ENCODE measurements at regions not wholly inside any gene's neighbourhood (a gene's known extent, or its start where the extent isn't known, plus 50 kb on each side); places are given as distances from the start of the nearest gene placed in this dataset.
"Not testable (repeated sequence)": the region's sequence is repeated elsewhere in the genome, so short reads cannot be mapped to it uniquely, and the experiment has no call there.

- no peak overlapping the region for H3K4me3 ChIP-seq (ENCODE audit: insufficient read depth, low read depth, low read length)
- H3K9me3 ChIP-seq (ENCODE audit: control insufficient read depth, low read length), result no peaks in the 10 kb centered on the region
- H3K36me3 ChIP-seq (ENCODE audit: control insufficient read depth, insufficient read depth, low read length), result no peaks in the 10 kb centered on the region
- H3K27ac ChIP-seq (ENCODE audit: insufficient read depth, low read depth, low read length, poor library complexity, severe bottlenecking), result no peak overlapping the region
- H3K27me3 ChIP-seq (ENCODE audit: control insufficient read depth, insufficient read depth, low read length, poor library complexity, severe bottlenecking), result no peaks in the 10 kb centered on the region
- H3K4me1 ChIP-seq (ENCODE audit: control insufficient read depth, insufficient read depth, low read length), result no peaks in the 10 kb centered on the region
- WGBS, 2 experiments, result 91 to 95% methylated on average over 4 of the region's 4 CpGs
These were observed 587.6 kb downstream of the DSC3 start for GRCh38 chr18:30454920-30455319.

- Histone ChIP-seq H3K4me1 (ENCODE audit: control insufficient read depth, insufficient read depth, low read length) (no peaks in the 10 kb centered on the region), H3K36me3 (ENCODE audit: control insufficient read depth, insufficient read depth, low read length) (no peaks in the 10 kb centered on the region), H3K27ac (ENCODE audit: insufficient read depth, low read depth, low read length, poor library complexity, severe bottlenecking) (no peak overlapping the region), H3K4me3 (ENCODE audit: insufficient read depth, low read depth, low read length) (no peak overlapping the region), H3K9me3 (ENCODE audit: control insufficient read depth, low read length) (no peaks in the 10 kb centered on the region), H3K27me3 (ENCODE audit: control insufficient read depth, insufficient read depth, low read length, poor library complexity, severe bottlenecking) (no peaks in the 10 kb centered on the region)
These were observed 590.6 kb downstream of the DSC3 start for GRCh38 chr18:30451981-30452380.

GRCh38 chr18:30450927-30451326 is 591.6 kb downstream of the DSC3 start:
- Histone ChIP-seq H3K4me3 (ENCODE audit: insufficient read depth, low read depth, low read length) (no peak overlapping the region), H3K27me3 (ENCODE audit: control insufficient read depth, insufficient read depth, low read length, poor library complexity, severe bottlenecking) (no peaks in the 10 kb centered on the region), H3K36me3 (ENCODE audit: control insufficient read depth, insufficient read depth, low read length) (no peaks in the 10 kb centered on the region), H3K9me3 (ENCODE audit: control insufficient read depth, low read length) (no peaks in the 10 kb centered on the region), H3K4me1 (ENCODE audit: control insufficient read depth, insufficient read depth, low read length) (no peaks in the 10 kb centered on the region), H3K27ac (ENCODE audit: insufficient read depth, low read depth, low read length, poor library complexity, severe bottlenecking) (no peak overlapping the region)
- 90 to 94% methylated on average over 2 of the region's 2 CpGs for WGBS, 2 experiments

- no peaks in the 10 kb centered on the region for H3K27me3 ChIP-seq (ENCODE audit: control insufficient read depth, insufficient read depth, low read length, poor library complexity, severe bottlenecking)
- no peaks in the 10 kb centered on the region for H3K9me3 ChIP-seq (ENCODE audit: control insufficient read depth, low read length)
- no peaks in the 10 kb centered on the region for H3K36me3 ChIP-seq (ENCODE audit: control insufficient read depth, insufficient read depth, low read length)
- no peak overlapping the region for H3K4me3 ChIP-seq (ENCODE audit: insufficient read depth, low read depth, low read length)
- no peak overlapping the region for H3K27ac ChIP-seq (ENCODE audit: insufficient read depth, low read depth, low read length, poor library complexity, severe bottlenecking)
- no peaks in the 10 kb centered on the region for H3K4me1 ChIP-seq (ENCODE audit: control insufficient read depth, insufficient read depth, low read length)
- 78 to 87% methylated on average over 6 of the region's 6 CpGs for WGBS, 2 experiments
These were observed 595.9 kb downstream of the DSC3 start for GRCh38 chr18:30446605-30447004.

- Histone ChIP-seq H3K36me3 (ENCODE audit: control insufficient read depth, insufficient read depth, low read length) (no peaks in the 10 kb centered on the region), H3K27ac (ENCODE audit: insufficient read depth, low read depth, low read length, poor library complexity, severe bottlenecking) (no peak overlapping the region), H3K4me3 (ENCODE audit: insufficient read depth, low read depth, low read length) (no peak overlapping the region), H3K27me3 (ENCODE audit: control insufficient read depth, insufficient read depth, low read length, poor library complexity, severe bottlenecking) (no peaks in the 10 kb centered on the region), H3K4me1 (ENCODE audit: control insufficient read depth, insufficient read depth, low read length) (no peaks in the 10 kb centered on the region), H3K9me3 (ENCODE audit: control insufficient read depth, low read length) (no peaks in the 10 kb centered on the region)
- WGBS, 2 experiments, result 83 to 94% methylated on average over 2 of the region's 2 CpGs
These were observed 598.0 kb downstream of the DSC3 start for GRCh38 chr18:30444544-30444943.

- no peaks in the 10 kb centered on the region for H3K36me3 ChIP-seq (ENCODE audit: control insufficient read depth, insufficient read depth, low read length)
- no peaks in the 10 kb centered on the region for H3K9me3 ChIP-seq (ENCODE audit: control insufficient read depth, low read length)
- no peak overlapping the region for H3K27ac ChIP-seq (ENCODE audit: insufficient read depth, low read depth, low read length, poor library complexity, severe bottlenecking)
- H3K4me3 ChIP-seq (ENCODE audit: insufficient read depth, low read depth, low read length), result no peak overlapping the region
- WGBS, 2 experiments, result 84 to 94% methylated on average over 2 of the region's 2 CpGs
- no peaks in the 10 kb centered on the region for H3K4me1 ChIP-seq (ENCODE audit: control insufficient read depth, insufficient read depth, low read length)
- H3K27me3 ChIP-seq (ENCODE audit: control insufficient read depth, insufficient read depth, low read length, poor library complexity, severe bottlenecking), result no peaks in the 10 kb centered on the region
These were observed 602.2 kb downstream of the DSC3 start for GRCh38 chr18:30440351-30440750.

- no peaks in the 10 kb centered on the region for H3K9me3 ChIP-seq (ENCODE audit: control insufficient read depth, low read length)
- H3K27me3 ChIP-seq (ENCODE audit: control insufficient read depth, insufficient read depth, low read length, poor library complexity, severe bottlenecking), result no peaks in the 10 kb centered on the region
These were observed 603.4 kb downstream of the DSC3 start for GRCh38 chr18:30439174-30439573.

GRCh38 chr18:30432349-30432748 is 610.2 kb downstream of the DSC3 start:
- Histone ChIP-seq H3K9me3 (ENCODE audit: control insufficient read depth, low read length) (no peaks in the 10 kb centered on the region), H3K4me1 (ENCODE audit: control insufficient read depth, insufficient read depth, low read length) (no peaks in the 10 kb centered on the region), H3K27me3 (ENCODE audit: control insufficient read depth, insufficient read depth, low read length, poor library complexity, severe bottlenecking) (no peaks in the 10 kb centered on the region), H3K4me3 (ENCODE audit: insufficient read depth, low read depth, low read length) (no peak overlapping the region), H3K27ac (ENCODE audit: insufficient read depth, low read depth, low read length, poor library complexity, severe bottlenecking) (no peak overlapping the region), H3K36me3 (ENCODE audit: control insufficient read depth, insufficient read depth, low read length) (no peaks in the 10 kb centered on the region)
- 75 to 100% methylated on average over 1 of the region's 2 CpGs for WGBS, 2 experiments

More at GRCh38 chr18:30439174-30439573, 603.4 kb downstream of the DSC3 start:
- 87 to 93% methylated on average over 2 of the region's 2 CpGs for WGBS, 2 experiments
- no peaks in the 10 kb centered on the region for H3K36me3 ChIP-seq (ENCODE audit: control insufficient read depth, insufficient read depth, low read length)
- no peaks in the 10 kb centered on the region for H3K4me1 ChIP-seq (ENCODE audit: control insufficient read depth, insufficient read depth, low read length)
- H3K27ac ChIP-seq (ENCODE audit: insufficient read depth, low read depth, low read length, poor library complexity, severe bottlenecking), result no peak overlapping the region
- no peak overlapping the region for H3K4me3 ChIP-seq (ENCODE audit: insufficient read depth, low read depth, low read length)

- H3K36me3 ChIP-seq (ENCODE audit: control insufficient read depth, insufficient read depth, low read length); H3K9me3 ChIP-seq (ENCODE audit: control insufficient read depth, low read length); H3K4me3 ChIP-seq (ENCODE audit: insufficient read depth, low read depth, low read length); H3K4me1 ChIP-seq (ENCODE audit: control insufficient read depth, insufficient read depth, low read length); H3K27me3 ChIP-seq (ENCODE audit: control insufficient read depth, insufficient read depth, low read length, poor library complexity, severe bottlenecking); H3K27ac ChIP-seq (ENCODE audit: insufficient read depth, low read depth, low read length, poor library complexity, severe bottlenecking): not testable (repeated sequence)
- WGBS, 2 experiments, result 86 to 92% methylated on average over 10 to 11 of the region's 11 CpGs
These were observed 623.1 kb downstream of the DSC3 start for GRCh38 chr18:30419399-30419798.

GRCh38 chr18:30415903-30416302 is 626.6 kb downstream of the DSC3 start:
- H3K9me3 ChIP-seq (ENCODE audit: control insufficient read depth, low read length), result no peaks in the 10 kb centered on the region
- no peak overlapping the region for H3K27ac ChIP-seq (ENCODE audit: insufficient read depth, low read depth, low read length, poor library complexity, severe bottlenecking)
- no peak overlapping the region for H3K4me3 ChIP-seq (ENCODE audit: insufficient read depth, low read depth, low read length)
- no peaks in the 10 kb centered on the region for H3K4me1 ChIP-seq (ENCODE audit: control insufficient read depth, insufficient read depth, low read length)
- no peaks in the 10 kb centered on the region for H3K27me3 ChIP-seq (ENCODE audit: control insufficient read depth, insufficient read depth, low read length, poor library complexity, severe bottlenecking)
- 92 to 94% methylated on average over 1 of the region's 2 CpGs for whole genome bisulfite sequencing, 2 experiments
- no peaks in the 10 kb centered on the region for H3K36me3 ChIP-seq (ENCODE audit: control insufficient read depth, insufficient read depth, low read length)

- no peaks in the 10 kb centered on the region for H3K36me3 ChIP-seq (ENCODE audit: control insufficient read depth, insufficient read depth, low read length)
- no peaks in the 10 kb centered on the region for H3K4me1 ChIP-seq (ENCODE audit: control insufficient read depth, insufficient read depth, low read length)
- H3K27me3 ChIP-seq (ENCODE audit: control insufficient read depth, insufficient read depth, low read length, poor library complexity, severe bottlenecking), result no peaks in the 10 kb centered on the region
- no peak overlapping the region for H3K4me3 ChIP-seq (ENCODE audit: insufficient read depth, low read depth, low read length)
- 92 to 95% methylated on average over 3 of the region's 3 CpGs for WGBS, 2 experiments
- no peak overlapping the region for H3K27ac ChIP-seq (ENCODE audit: insufficient read depth, low read depth, low read length, poor library complexity, severe bottlenecking)
- H3K9me3 ChIP-seq (ENCODE audit: control insufficient read depth, low read length), result no peaks in the 10 kb centered on the region
These were observed 633.4 kb downstream of the DSC3 start for GRCh38 chr18:30409120-30409519.
